GM06990 (cell line): ENCODE measurements at regions not wholly inside any gene's neighbourhood (a gene's known extent, or its start where the extent isn't known, plus 50 kb on each side); places are given as distances from the start of the nearest gene placed in this dataset.
"Not testable (repeated sequence)": the region's sequence is repeated elsewhere in the genome, so short reads cannot be mapped to it uniquely, and the experiment has no call there.

Source experiments
- DNase-seq: peaks from one replicate; pipeline ENCODE4 v3.0.0-alpha.2; 2011; ENCODE audit not compliant: insufficient read length; ENCODE audit errors: extremely low read depth
- H3K27me3 ChIP-seq: replicated peaks from 2 replicates; pipeline ENCODE4 v1.6.0; 2011; ENCODE audit warnings: low read length; ENCODE audit not compliant: control insufficient read depth, insufficient read depth
- H3K36me3 ChIP-seq: 2 replicates; pipeline ENCODE4 v1.5.1; 2011; ENCODE audit warnings: low read length; ENCODE audit not compliant: control insufficient read depth, insufficient read depth
- H3K4me3 ChIP-seq: replicated peaks from 2 replicates; pipeline ENCODE4 v1.5.1; 2011; ENCODE audit warnings: low read depth, mild to moderate bottlenecking, control low read depth, low read length
- TF ChIP-seq, protein P1 (sequence below): IDR thresholded peaks from 2 replicates; pipeline ENCODE4 v1.5.1; 2011; ENCODE audit warnings: low read length, control low read depth, mild to moderate bottlenecking, inconsistent platforms; ENCODE audit not compliant: insufficient read depth, poor library complexity, severe bottlenecking

DNA sequence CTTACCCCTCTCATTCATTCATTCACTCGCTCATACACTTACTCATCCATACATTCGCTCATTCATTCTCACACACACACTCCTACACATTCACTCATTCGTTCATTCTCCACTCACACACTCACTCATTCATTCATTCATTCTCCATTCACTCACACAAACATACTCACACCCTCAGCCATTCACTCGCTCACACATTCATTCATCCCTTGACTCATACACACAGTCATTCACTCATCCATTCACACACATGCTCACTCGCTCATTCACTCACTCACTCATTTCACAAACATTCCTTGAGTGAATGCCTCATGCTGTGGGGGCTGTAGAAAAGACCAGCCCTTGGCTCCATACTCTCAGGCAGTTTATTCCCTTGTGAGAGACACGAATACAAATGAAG lies 151.1 kb upstream of the MAMLD1 start:
- TF ChIP-seq, protein P1, sequence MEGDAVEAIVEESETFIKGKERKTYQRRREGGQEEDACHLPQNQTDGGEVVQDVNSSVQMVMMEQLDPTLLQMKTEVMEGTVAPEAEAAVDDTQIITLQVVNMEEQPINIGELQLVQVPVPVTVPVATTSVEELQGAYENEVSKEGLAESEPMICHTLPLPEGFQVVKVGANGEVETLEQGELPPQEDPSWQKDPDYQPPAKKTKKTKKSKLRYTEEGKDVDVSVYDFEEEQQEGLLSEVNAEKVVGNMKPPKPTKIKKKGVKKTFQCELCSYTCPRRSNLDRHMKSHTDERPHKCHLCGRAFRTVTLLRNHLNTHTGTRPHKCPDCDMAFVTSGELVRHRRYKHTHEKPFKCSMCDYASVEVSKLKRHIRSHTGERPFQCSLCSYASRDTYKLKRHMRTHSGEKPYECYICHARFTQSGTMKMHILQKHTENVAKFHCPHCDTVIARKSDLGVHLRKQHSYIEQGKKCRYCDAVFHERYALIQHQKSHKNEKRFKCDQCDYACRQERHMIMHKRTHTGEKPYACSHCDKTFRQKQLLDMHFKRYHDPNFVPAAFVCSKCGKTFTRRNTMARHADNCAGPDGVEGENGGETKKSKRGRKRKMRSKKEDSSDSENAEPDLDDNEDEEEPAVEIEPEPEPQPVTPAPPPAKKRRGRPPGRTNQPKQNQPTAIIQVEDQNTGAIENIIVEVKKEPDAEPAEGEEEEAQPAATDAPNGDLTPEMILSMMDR = no peak

DNA sequence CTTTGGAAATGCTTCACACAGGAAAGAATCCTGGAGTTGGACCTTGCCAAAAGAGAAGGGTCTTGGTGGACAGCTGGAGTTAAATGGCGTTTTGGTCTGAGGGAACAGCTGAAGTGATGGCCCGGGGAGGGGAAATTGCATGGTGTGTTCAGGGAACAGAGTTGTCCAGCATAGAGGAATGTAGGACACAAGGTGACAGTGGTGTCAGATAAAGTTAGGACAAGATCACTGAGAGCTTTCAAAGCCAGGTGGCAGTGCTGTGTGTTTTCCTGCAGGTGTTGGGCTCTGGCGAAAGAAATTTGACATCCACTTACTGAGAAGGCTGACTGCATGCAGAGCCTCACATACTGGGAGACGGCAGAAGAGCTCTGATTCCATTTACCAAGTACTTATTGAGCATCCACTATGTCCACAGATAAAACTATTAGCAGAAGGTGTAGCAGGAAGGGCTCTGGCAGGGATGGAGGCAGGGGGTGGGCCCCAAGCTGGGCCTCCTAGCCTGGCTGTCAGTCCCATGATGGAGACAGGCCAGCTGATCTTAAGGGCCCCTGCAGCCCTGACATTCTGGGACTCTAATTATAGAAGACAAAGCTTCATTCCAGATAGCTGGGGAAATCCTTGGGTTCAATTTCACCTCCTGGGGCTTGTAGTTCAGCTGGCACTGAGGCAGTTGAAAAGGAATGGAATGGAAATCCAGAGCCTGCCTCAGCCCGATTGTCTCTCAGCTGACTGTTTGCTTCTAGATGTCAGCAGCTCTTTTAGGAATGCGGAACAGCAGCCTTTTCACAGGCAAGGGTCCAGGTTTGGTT lies 150.2 kb upstream of the MAMLD1 start:
- H3K36me3 ChIP-seq = no peaks in the 10 kb centered on the region
- TF ChIP-seq, protein P1 = no peak
- H3K27me3 ChIP-seq = no peaks in the 10 kb centered on the region; the same call in 1 of the 2 replicates

More for the DNA sequence above, 151.1 kb upstream of the MAMLD1 start:
- DNase-seq = no peak
- no peaks in the 10 kb centered on the region; the same call in 1 of the 2 replicates for H3K27me3 ChIP-seq
- H3K4me3 ChIP-seq = no peak overlapping the region
- no peaks in the 10 kb centered on the region for H3K36me3 ChIP-seq

DNA sequence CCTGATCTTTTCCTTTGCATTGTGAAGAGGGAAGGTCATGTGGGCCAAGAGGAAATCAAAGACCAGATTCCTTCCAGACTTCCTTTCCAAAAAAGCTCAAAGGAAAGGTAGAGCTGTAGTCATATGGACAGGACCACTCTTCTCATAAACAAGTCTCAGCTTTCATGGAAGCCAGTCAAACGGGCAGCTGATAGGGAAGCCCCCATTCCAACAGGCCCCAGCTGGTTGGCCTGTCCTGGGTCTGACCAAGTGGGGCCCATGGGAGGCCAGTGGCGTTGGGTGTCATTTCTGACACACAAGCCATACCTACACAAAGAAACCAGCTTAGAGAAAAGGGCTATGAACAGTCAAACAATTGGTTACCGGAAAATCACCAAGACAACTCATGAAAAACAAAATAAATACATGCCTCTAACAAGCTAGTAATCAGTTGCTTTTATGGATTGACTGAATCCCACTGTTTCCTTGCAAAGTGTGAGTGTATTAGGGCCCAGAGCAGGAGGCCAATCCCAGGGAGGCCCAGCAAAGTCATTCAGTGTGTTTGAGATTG lies 149.6 kb upstream of the MAMLD1 start:
- no peak for DNase-seq
- no peaks in the 10 kb centered on the region for H3K36me3 ChIP-seq

More for the DNA sequence above, 150.2 kb upstream of the MAMLD1 start:
- DNase-seq = no peak
- no peak overlapping the region for H3K4me3 ChIP-seq

DNA sequence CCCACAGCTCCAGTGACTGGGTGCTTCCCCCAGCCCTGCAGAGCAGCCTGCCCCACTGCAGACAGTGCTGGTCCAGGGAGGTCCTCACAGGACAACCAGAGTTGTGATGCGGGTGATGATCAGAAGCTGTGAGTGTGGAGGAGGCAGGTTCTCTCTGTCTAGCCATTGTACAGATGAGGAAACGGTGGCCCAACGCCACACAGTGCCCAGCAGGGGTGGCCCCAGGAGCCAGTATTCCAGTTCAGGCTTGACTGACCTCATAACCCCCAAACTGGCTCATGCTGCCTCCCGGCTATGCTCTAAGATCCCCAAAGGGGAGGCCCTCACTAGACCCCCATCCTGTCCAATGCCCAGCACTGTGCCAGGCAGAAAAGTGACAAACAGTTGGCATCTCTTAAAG lies 147.1 kb upstream of the MAMLD1 start:
- H3K27me3 ChIP-seq, H3K36me3 ChIP-seq, DNase-seq, H3K4me3 ChIP-seq: not testable (repeated sequence)

More for the DNA sequence above, 149.6 kb upstream of the MAMLD1 start:
- TF ChIP-seq, protein P1 = no peak
- Histone ChIP-seq H3K27me3 (no peaks in the 10 kb centered on the region; the same call in 1 of the 2 replicates), H3K4me3 (no peak overlapping the region)

DNA sequence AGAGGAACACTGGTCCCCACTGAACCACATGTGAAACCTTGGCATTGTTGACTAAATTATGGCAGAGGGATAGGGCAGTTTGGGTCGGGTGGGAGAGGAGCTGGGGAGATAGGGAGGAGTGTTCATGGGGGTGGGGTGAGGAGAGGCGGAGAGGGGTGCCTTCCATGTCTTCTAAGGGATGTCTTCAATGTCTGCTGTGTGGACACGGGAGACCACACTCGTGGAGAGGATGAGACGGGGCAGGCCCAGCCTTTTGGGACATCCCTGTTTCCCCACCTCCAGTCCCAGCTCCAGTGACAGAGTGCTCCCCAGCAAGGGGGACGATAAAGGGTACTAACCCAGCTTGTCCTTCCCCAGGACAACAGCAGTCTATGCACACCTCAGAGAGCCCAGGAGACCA lies 146.4 kb upstream of the MAMLD1 start:
- H3K36me3 ChIP-seq = no peaks in the 10 kb centered on the region
- no peak overlapping the region for H3K4me3 ChIP-seq
- no peaks in the 10 kb centered on the region for H3K27me3 ChIP-seq
- no peak for DNase-seq
- TF ChIP-seq, protein P1 = no peak

DNA sequence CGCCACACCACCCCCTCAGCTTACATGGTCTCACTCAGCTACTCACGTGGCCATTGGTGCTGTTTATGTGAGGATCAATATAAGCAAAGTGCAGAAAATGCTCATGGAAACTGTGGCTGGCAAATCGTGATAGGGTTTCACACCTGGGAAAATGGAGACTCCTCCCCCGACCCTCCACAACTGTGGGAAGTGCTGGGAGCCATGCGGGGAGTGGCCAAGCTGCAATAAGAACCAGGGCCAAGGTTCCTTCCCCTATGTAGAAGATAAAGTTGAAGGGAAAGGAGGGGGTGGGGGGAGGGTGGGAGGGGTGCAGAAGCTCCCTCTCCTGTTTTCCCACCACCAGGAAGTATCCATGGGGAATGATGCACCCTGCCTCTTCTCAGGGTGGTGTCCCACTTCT lies 145.5 kb upstream of the MAMLD1 start:
- no peak for DNase-seq
- TF ChIP-seq, protein P1 = no peak
- Histone ChIP-seq H3K27me3 (no peaks in the 10 kb centered on the region), H3K4me3 (no peak overlapping the region), H3K36me3 (no peaks in the 10 kb centered on the region)
